LNCaP clone FGC (cell line): ENCODE measurements at regions not wholly inside any gene's neighbourhood (a gene's known extent, or its start where the extent isn't known, plus 50 kb on each side); places are given as distances from the start of the nearest gene placed in this dataset.

ENCODE experiments used
- DNase-seq: peaks from one replicate; pipeline ENCODE4 v3.0.0-alpha.2; 2011; ENCODE audit warnings: low read depth
- H3K4me3 ChIP-seq: 2 replicates; pipeline ENCODE4 v1.5.1; 2011; ENCODE audit warnings: mild to moderate bottlenecking, low read depth, low read length, control low read depth
- TF ChIP-seq, protein P1 (sequence below): IDR thresholded peaks from 2 replicates; pipeline ENCODE4 v1.5.1; 2012; ENCODE audit warnings: mild to moderate bottlenecking; ENCODE audit not compliant: control insufficient read depth, insufficient read depth; ENCODE audit errors: extremely low read depth

- H3K4me3 ChIP-seq, result no peak overlapping the region
- no peak for DNase-seq
- TF ChIP-seq, protein P1, sequence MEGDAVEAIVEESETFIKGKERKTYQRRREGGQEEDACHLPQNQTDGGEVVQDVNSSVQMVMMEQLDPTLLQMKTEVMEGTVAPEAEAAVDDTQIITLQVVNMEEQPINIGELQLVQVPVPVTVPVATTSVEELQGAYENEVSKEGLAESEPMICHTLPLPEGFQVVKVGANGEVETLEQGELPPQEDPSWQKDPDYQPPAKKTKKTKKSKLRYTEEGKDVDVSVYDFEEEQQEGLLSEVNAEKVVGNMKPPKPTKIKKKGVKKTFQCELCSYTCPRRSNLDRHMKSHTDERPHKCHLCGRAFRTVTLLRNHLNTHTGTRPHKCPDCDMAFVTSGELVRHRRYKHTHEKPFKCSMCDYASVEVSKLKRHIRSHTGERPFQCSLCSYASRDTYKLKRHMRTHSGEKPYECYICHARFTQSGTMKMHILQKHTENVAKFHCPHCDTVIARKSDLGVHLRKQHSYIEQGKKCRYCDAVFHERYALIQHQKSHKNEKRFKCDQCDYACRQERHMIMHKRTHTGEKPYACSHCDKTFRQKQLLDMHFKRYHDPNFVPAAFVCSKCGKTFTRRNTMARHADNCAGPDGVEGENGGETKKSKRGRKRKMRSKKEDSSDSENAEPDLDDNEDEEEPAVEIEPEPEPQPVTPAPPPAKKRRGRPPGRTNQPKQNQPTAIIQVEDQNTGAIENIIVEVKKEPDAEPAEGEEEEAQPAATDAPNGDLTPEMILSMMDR, result no peak
Observed at GRCh38 chr1:82932207-82932606, 1066.7 kb downstream of the TTLL7 start.

GRCh38 chr1:82931006-82931405, 1067.9 kb downstream of the TTLL7 start:
- peak; percentile 32 for DNase-seq
- no peak overlapping the region for H3K4me3 ChIP-seq
- TF ChIP-seq, protein P1, result no peak

DNA sequence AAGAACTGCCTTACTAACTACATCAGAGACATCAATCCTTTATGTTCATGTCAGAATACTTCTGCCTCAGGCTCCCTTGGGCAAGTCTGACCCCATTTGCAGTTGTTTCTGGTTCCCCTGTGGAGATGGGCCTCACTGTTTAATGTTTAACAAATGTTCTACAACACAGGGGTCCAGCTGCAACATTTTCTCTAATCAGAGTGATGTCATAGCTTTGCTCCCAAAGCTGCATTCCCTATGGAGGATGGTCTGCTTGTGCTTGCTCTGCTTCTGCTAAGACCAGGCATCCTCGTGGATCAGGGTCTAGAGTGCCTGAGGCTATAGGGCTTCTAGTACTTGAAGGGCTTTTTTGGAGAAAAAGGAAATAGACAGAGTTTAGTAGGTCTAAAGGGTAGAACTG, 1071.2 kb downstream of the TTLL7 start:
- no peak for DNase-seq
- TF ChIP-seq, protein P1, result no peak
- no peak overlapping the region for H3K4me3 ChIP-seq

DNA sequence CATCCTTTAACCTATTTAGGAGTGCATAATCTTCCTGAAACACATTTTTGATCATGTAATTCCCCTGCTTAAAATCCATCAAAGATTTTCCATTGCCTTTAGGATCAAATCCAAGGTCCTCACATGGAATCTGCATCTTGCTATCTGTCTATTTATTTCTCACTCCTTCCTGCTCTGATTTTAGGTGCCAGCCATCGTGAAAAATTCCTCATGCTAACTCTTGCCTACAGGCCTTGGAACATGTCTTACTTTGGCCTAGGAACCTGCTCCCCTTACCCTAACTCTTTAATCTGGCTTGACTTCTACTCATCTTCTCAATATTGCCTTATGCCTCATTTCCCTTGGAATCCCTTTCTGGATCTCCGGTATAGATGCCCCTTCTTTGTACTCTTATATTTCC, 1074.3 kb downstream of the TTLL7 start:
- no peak for DNase-seq
- TF ChIP-seq, protein P1, result no peak
- no peak overlapping the region for H3K4me3 ChIP-seq

GRCh38 chr1:82923931-82924330, 1075.0 kb downstream of the TTLL7 start:
- H3K4me3 ChIP-seq, result no peak overlapping the region
- TF ChIP-seq, protein P1, result no peak
- no peak for DNase-seq

DNA sequence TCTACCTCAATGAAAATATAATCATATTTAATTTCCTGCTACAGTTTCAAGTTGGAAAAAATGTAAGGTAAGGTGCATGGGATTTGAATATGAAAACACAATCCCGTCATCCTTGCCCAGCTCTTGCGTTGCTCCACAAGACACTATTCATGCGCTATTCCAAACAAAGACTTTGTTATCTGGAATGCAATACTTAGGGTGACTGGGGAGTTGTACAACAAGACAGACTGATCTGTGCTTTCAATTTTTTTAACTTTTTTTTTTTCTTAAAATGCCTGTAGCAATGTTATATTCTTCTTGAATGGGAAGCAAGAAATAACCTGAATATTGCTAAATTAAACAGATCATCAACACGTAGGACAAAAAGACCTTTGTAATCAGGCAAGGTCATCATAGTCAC, 1077.2 kb downstream of the TTLL7 start:
- no peak overlapping the region for H3K4me3 ChIP-seq
- TF ChIP-seq, protein P1, result no peak
- no peak for DNase-seq

DNA sequence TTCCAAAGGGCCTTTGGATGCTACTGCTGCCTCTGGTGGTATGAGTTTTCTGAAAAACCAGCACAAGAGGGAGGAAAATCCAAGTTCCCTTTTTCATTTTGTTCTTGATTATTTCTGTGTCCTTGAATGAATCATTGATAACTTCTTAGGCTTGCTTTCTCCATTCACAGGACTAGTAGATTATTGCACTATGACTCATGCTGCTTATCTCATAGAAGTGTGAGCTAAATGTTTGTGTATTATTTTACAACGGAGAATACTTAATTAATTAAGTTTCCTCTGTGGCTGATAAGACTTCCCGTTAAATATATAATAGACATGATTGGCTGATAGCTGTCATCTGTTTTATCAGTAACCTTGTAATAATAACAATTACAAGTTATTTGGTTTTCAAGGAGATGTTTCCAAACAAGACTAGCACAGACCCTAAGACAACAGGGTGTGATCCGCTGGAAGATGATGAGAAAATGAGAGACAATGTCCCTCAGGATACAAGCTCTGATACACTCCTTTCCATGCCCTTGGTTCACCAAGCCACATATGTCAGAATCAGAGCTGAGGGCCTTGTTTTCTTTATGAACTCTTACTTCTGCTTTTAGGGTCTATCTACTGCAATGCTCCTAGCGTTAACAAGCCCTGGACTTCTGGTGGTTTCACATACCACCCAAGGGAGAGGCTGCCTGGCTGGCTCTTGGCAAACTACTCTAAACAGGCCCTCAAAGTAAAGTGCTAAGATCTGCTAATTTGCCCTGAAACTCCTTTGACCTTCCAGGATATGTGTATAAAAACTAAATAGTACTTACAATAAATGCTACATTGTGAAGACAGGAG, 1078.3 kb downstream of the TTLL7 start:
- TF ChIP-seq, protein P1, result 0 out of 2 replicates have a peak, but pooled peaks have one; percentile 5
- no peak for DNase-seq
- no peak overlapping the region for H3K4me3 ChIP-seq
